H9 (cell line): ENCODE measurements at regions not wholly inside any gene's neighbourhood (a gene's known extent, or its start where the extent isn't known, plus 50 kb on each side); places are given as distances from the start of the nearest gene placed in this dataset.

Experiments
- DNase-seq: peaks from one replicate; pipeline ENCODE4 v3.0.0-alpha.2; 2017
- H2AFZ ChIP-seq: one replicate; pipeline ENCODE4 v1.6.1; 2013; ENCODE audit warnings: mild to moderate bottlenecking, low read length, control low read depth, moderate library complexity
- H2AK5ac ChIP-seq: 2 replicates; pipeline ENCODE4 v1.6.1; 2013; ENCODE audit warnings: low read length, control low read depth, mixed read lengths; ENCODE audit not compliant: insufficient read length
- H2BK120ac ChIP-seq: one replicate; pipeline ENCODE4 v1.6.1; 2013; ENCODE audit warnings: low read depth, mild to moderate bottlenecking, low read length, control low read depth, inconsistent platforms; ENCODE audit not compliant: poor library complexity, severe bottlenecking
- H2BK12ac ChIP-seq: 2 replicates; pipeline ENCODE4 v1.6.1; 2013; ENCODE audit warnings: low read length, control low read depth, mixed read lengths, low read depth; ENCODE audit not compliant: insufficient read length
- H2BK15ac ChIP-seq: 2 replicates; pipeline ENCODE4 v1.6.1; 2013; ENCODE audit warnings: low read depth, low read length, control low read depth
- H2BK20ac ChIP-seq: one replicate; pipeline ENCODE4 v1.6.1; 2013; ENCODE audit warnings: low read depth, mild to moderate bottlenecking, low read length, control low read depth, inconsistent platforms; ENCODE audit not compliant: poor library complexity, severe bottlenecking
- H2BK5ac ChIP-seq: 2 replicates; pipeline ENCODE4 v1.6.1; 2013; ENCODE audit warnings: low read length, control low read depth, mixed read lengths; ENCODE audit not compliant: insufficient read length
- H3K14ac ChIP-seq: 2 replicates; pipeline ENCODE4 v1.6.1; 2013; ENCODE audit warnings: low read length, control low read depth; ENCODE audit not compliant: insufficient read depth
- H3K18ac ChIP-seq: 2 replicates; pipeline ENCODE4 v1.6.1; 2013; ENCODE audit warnings: low read depth, mild to moderate bottlenecking, mixed read lengths, low read length, control low read depth; ENCODE audit not compliant: insufficient read length
- H3K23ac ChIP-seq: 2 replicates; pipeline ENCODE4 v1.6.1; 2013; ENCODE audit warnings: low read length, control low read depth, mixed read lengths, low read depth; ENCODE audit not compliant: insufficient read length
- H3K23me2 ChIP-seq: 2 replicates; pipeline ENCODE4 v1.6.1; 2013; ENCODE audit warnings: low read depth, mild to moderate bottlenecking, mixed read lengths, low read length, control low read depth; ENCODE audit not compliant: insufficient read length, poor library complexity, severe bottlenecking
- H3K27ac ChIP-seq: 2 replicates; pipeline ENCODE4 v1.5.1; 2013; ENCODE audit warnings: low read length, control low read depth, mixed read lengths, low read depth; ENCODE audit not compliant: insufficient read length
- H3K27me3 ChIP-seq: 2 replicates; pipeline ENCODE4 v1.6.1; 2013; ENCODE audit warnings: low read length, control low read depth, inconsistent platforms; ENCODE audit not compliant: insufficient read depth
- H3K4ac ChIP-seq: 2 replicates; pipeline ENCODE4 v1.6.1; 2013; ENCODE audit warnings: low read depth, mild to moderate bottlenecking, control low read depth, inconsistent platforms, low read length, moderate library complexity
- H3K4me1 ChIP-seq: 2 replicates; pipeline ENCODE4 v1.6.1; 2013; ENCODE audit warnings: low read length, control low read depth, inconsistent platforms; ENCODE audit not compliant: insufficient read depth
- H3K4me2 ChIP-seq: 2 replicates; pipeline ENCODE4 v1.6.1; 2013; ENCODE audit warnings: low read length, control low read depth, mixed read lengths; ENCODE audit not compliant: insufficient read length, insufficient read depth
- H3K56ac ChIP-seq: 2 replicates; pipeline ENCODE4 v1.6.1; 2013; ENCODE audit warnings: low read depth, mild to moderate bottlenecking, mixed read lengths, low read length, control low read depth; ENCODE audit not compliant: insufficient read length
- H3K79me1 ChIP-seq: 2 replicates; pipeline ENCODE4 v1.6.1; 2013; ENCODE audit warnings: low read depth, mild to moderate bottlenecking, moderate library complexity, low read length, control low read depth, inconsistent platforms; ENCODE audit not compliant: insufficient read depth, poor library complexity, severe bottlenecking
- H3K79me2 ChIP-seq: 2 replicates; pipeline ENCODE4 v1.6.1; 2013; ENCODE audit warnings: low read length, control low read depth, inconsistent platforms; ENCODE audit not compliant: insufficient read depth
- H3K9ac ChIP-seq: 2 replicates; pipeline ENCODE4 v1.6.1; 2013; ENCODE audit warnings: low read length, control low read depth, mixed read lengths; ENCODE audit not compliant: insufficient read length; ENCODE audit errors: extremely low read depth
- H3K9me3 ChIP-seq: one replicate; pipeline ENCODE4 v1.6.1; 2013; ENCODE audit warnings: low read depth, low read length, inconsistent platforms; ENCODE audit not compliant: control insufficient read depth
- H3T11ph ChIP-seq: one replicate; pipeline ENCODE4 v1.6.1; 2013; ENCODE audit warnings: mild to moderate bottlenecking, low read length, control low read depth, inconsistent platforms
- H4K20me1 ChIP-seq: one replicate; pipeline ENCODE4 v1.6.1; 2013; ENCODE audit not compliant: control insufficient read depth, insufficient read length, insufficient read depth
- H4K5ac ChIP-seq: 2 replicates; pipeline ENCODE4 v1.6.1; 2013; ENCODE audit warnings: low read depth, mild to moderate bottlenecking, mixed read lengths, low read length, control low read depth; ENCODE audit not compliant: insufficient read length
- H4K8ac ChIP-seq: replicated peaks from 2 replicates; pipeline ENCODE4 v1.6.1; 2013; ENCODE audit warnings: low read length, control low read depth, mixed read lengths, low read depth; ENCODE audit not compliant: insufficient read length
- H4K91ac ChIP-seq: 2 replicates; pipeline ENCODE4 v1.6.1; 2013; ENCODE audit warnings: low read depth, mild to moderate bottlenecking, moderate library complexity, mixed read lengths, low read length, control low read depth; ENCODE audit not compliant: insufficient read length
- H3K27ac Mint-ChIP-seq, 3 experiments: 2 replicates in 2 of 3; 3 replicates in 1 of 3; pipeline ENCODE4 v1.8.0; 2020 to 2021; ENCODE audit warnings: mixed read lengths in 3 of 3, mild to moderate bottlenecking in 1 of 3, moderate library complexity in 1 of 3
- H3K27me3 Mint-ChIP-seq: 2 replicates; pipeline ENCODE4 v1.8.0; 2021; ENCODE audit warnings: low read depth, mild to moderate bottlenecking, moderate library complexity, mixed read lengths
- H3K36me3 Mint-ChIP-seq, 3 experiments: 2 replicates in 2 of 3; 3 replicates in 1 of 3; pipeline ENCODE4 v1.8.0; 2020 to 2021; ENCODE audit warnings: low read depth in 3 of 3, mixed read lengths in 3 of 3; ENCODE audit not compliant: insufficient read depth in 1 of 3
- H3K4me1 Mint-ChIP-seq, 2 experiments: 2 replicates each; pipeline ENCODE4 v1.8.0; 2020; ENCODE audit warnings: mixed read lengths in 2 of 2
- H3K4me3 Mint-ChIP-seq, 2 experiments: 2 replicates in 1 of 2; 3 replicates in 1 of 2; pipeline ENCODE4 v1.8.0; 2020 to 2021; ENCODE audit warnings: mild to moderate bottlenecking in 2 of 2, mixed read lengths in 2 of 2, moderate library complexity in 1 of 2
- H3K9me3 Mint-ChIP-seq, 2 experiments: 2 replicates in 1 of 2; 3 replicates in 1 of 2; pipeline ENCODE4 v1.8.0; 2020; ENCODE audit warnings: mild to moderate bottlenecking in 2 of 2, mixed read lengths in 2 of 2, moderate library complexity in 1 of 2
- CTCF ChIP-seq: fragments of 200-600 bp; sonication (generic); conservative IDR thresholded peaks from 3 replicates; pipeline ENCODE4 v1.8.0; 2021; ENCODE audit warnings: antibody characterized with exemption, mild to moderate bottlenecking
- WGBS: extraction: QIAGEN DNeasy Blood & Tissue Kit; methylation state at CpG from one replicate; pipeline ENCODE4 v1.1.7; 2013; ENCODE audit warnings: missing lambda C conversion rate, low lambda C conversion rate, mixed read lengths; ENCODE audit not compliant: insufficient read length; ENCODE audit errors: extremely low coverage; 5-methylcytosine and 5-hydroxymethylcytosine counted together

DNA sequence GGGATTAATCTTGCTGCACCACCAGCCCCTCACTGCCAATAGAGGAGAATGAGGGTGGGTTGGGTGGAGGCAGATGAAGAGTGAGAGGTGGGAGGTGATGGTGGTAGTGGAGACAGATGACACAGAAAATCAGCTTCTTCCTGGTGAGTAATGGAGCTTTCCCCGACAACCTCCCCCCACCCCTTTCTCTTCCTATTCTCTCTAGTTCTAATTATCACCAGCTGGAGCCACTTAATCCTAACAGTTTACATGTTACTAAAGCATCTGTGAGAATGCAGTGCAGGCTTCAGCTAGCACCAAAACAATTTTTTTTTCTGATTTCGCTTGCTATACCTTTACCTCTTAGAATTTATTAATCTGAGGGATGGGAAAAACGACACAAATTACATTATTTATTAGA, 116.1 kb upstream of the DNAJC19 start:
- H4K8ac ChIP-seq = no peak overlapping the region
- no peak overlapping the region for H3K27ac Mint-ChIP-seq
- H3K9me3 ChIP-seq = no peaks in the 10 kb centered on the region
- no peak for TF ChIP-seq CTCF
- no peaks in the 10 kb centered on the region for H3K79me1 ChIP-seq
- H3K56ac ChIP-seq = no peak overlapping the region
- no peaks in the 10 kb centered on the region for H3K23me2 ChIP-seq
- H4K20me1 ChIP-seq = no peaks in the 10 kb centered on the region
- H4K91ac ChIP-seq = no peak overlapping the region
- H3T11ph ChIP-seq = no peak overlapping the region
- no peak overlapping the region for H2BK15ac ChIP-seq
- H3K9ac ChIP-seq = no peak overlapping the region
- no peaks in the 10 kb centered on the region for H3K27me3 Mint-ChIP-seq
- DNase-seq = no peak
- no peak overlapping the region for H2AK5ac ChIP-seq
- H3K4me1 ChIP-seq = no peaks in the 10 kb centered on the region
- H3K36me3 Mint-ChIP-seq = no peaks in the 10 kb centered on the region
- H3K27me3 ChIP-seq = no peaks in the 10 kb centered on the region
- no peak overlapping the region for H3K23ac ChIP-seq
- H3K9me3 Mint-ChIP-seq = no peaks in the 10 kb centered on the region
- no peak overlapping the region for H3K4ac ChIP-seq
- no peak overlapping the region for H2BK120ac ChIP-seq
- no peak overlapping the region for H3K18ac ChIP-seq
- no peak overlapping the region for H3K14ac ChIP-seq
- H2AFZ ChIP-seq = no peak overlapping the region
- H3K79me2 ChIP-seq = no peaks in the 10 kb centered on the region
- peaks cover 10 to 19% of the 10 kb centered on the region in 2 experiments for H3K4me1 Mint-ChIP-seq
- no peak overlapping the region for H3K4me3 Mint-ChIP-seq
- no CpG with 5 or more reads among the region's 3 CpGs for WGBS
- H3K4me2 ChIP-seq = no peak overlapping the region
- no peak overlapping the region for H2BK20ac ChIP-seq
- no peak overlapping the region for H4K5ac ChIP-seq
- no peak overlapping the region for H3K27ac ChIP-seq
- no peak overlapping the region for H2BK12ac ChIP-seq
- H2BK5ac ChIP-seq = no peak overlapping the region
